Ascending aorta (tissue), 2 donors: ENCODE measurements at regions not wholly inside any gene's neighbourhood (a gene's known extent, or its start where the extent isn't known, plus 50 kb on each side); places are given as distances from the start of the nearest gene placed in this dataset.
"Not testable (repeated sequence)": the region's sequence is repeated elsewhere in the genome, so short reads cannot be mapped to it uniquely, and the experiment has no call there.

Source experiments
- DNase-seq, 2 donors: peaks; one replicate each; pipeline ENCODE4 v3.0.0-alpha.2; 2019; ENCODE audit warnings: low spot score in 2 of 2
- H3K27ac ChIP-seq, 2 donors: fragments of 200-600 bp; sonication (generic); one replicate each; pipeline ENCODE4 v1.5.1; 2016 to 2017; ENCODE audit warnings: mild to moderate bottlenecking in 1 of 2
- H3K27me3 ChIP-seq: fragments of 200-600 bp; sonication (generic); one replicate; pipeline ENCODE4 v1.5.1; 2017
- H3K36me3 ChIP-seq, 2 donors: fragments of 200-600 bp; sonication (generic); one replicate each; pipeline ENCODE4 v1.5.1; 2016
- H3K4me1 ChIP-seq, 2 donors: fragments of 200-600 bp; sonication (generic); one replicate each; pipeline ENCODE4 v1.5.1; 2016 to 2017; ENCODE audit warnings: mild to moderate bottlenecking in 1 of 2
- H3K4me3 ChIP-seq, 2 donors: fragments of 200-600 bp; sonication (generic); one replicate each; pipeline ENCODE4 v1.5.1; 2016 to 2017; ENCODE audit warnings: mild to moderate bottlenecking in 1 of 2
- H3K9me3 ChIP-seq, 2 donors: fragments of 200-600 bp; sonication (generic); one replicate each; pipeline ENCODE4 v1.5.1; 2016
- intact Hi-C: fragments of 100-400 bp; cut with DNase I; formaldehyde crosslinking; loops from one replicate; pipeline ENCODE4 v1.15.1; 2023
- TF ChIP-seq, protein P1 (sequence below), 3 experiments: fragments of 200-600 bp in 2 of 3; fragments of 450-650 bp in 1 of 3; sonication (generic) in 2 of 3; IDR thresholded peaks; one replicate each; pipeline ENCODE4 v1.5.1; 2016 to 2019; ENCODE audit warnings: antibody characterized with exemption in 3 of 3, mild to moderate bottlenecking in 1 of 3, moderate library complexity in 1 of 3

DNA sequence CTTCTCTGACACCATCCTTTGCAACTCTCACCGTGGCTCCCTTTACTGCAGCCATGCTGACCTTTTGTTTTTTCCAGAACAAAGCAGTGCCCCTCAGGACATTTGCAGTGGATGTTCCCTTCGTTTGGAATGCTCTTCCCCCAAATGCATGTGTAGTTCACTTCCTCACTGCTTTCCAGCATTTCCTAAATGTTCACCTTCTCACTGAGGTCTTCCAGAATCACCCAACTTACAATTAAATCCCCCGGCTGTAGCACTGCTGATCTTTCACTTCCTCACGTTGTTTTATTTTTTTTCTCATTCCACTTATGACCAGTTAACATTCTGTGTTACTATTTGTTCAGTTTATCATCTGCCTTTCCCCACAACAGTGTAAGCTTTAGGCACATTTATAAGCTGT is 73.1 kb downstream of the GASK1B start:
- TF ChIP-seq, protein P1, sequence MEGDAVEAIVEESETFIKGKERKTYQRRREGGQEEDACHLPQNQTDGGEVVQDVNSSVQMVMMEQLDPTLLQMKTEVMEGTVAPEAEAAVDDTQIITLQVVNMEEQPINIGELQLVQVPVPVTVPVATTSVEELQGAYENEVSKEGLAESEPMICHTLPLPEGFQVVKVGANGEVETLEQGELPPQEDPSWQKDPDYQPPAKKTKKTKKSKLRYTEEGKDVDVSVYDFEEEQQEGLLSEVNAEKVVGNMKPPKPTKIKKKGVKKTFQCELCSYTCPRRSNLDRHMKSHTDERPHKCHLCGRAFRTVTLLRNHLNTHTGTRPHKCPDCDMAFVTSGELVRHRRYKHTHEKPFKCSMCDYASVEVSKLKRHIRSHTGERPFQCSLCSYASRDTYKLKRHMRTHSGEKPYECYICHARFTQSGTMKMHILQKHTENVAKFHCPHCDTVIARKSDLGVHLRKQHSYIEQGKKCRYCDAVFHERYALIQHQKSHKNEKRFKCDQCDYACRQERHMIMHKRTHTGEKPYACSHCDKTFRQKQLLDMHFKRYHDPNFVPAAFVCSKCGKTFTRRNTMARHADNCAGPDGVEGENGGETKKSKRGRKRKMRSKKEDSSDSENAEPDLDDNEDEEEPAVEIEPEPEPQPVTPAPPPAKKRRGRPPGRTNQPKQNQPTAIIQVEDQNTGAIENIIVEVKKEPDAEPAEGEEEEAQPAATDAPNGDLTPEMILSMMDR (IDR thresholded peaks at IDR 0.05) = no peak
- H3K4me3 ChIP-seq = no peak overlapping the region
- no peak for DNase-seq
- H3K9me3 ChIP-seq = no peaks in the 10 kb centered on the region
- H3K4me1 ChIP-seq = peaks cover 0 to 2% of the 10 kb centered on the region in 2 donors
- H3K27me3 ChIP-seq = no peaks in the 10 kb centered on the region
- intact Hi-C loops = no loop called here
- H3K27ac ChIP-seq = no peak overlapping the region
- H3K36me3 ChIP-seq = no peaks in the 10 kb centered on the region

DNA sequence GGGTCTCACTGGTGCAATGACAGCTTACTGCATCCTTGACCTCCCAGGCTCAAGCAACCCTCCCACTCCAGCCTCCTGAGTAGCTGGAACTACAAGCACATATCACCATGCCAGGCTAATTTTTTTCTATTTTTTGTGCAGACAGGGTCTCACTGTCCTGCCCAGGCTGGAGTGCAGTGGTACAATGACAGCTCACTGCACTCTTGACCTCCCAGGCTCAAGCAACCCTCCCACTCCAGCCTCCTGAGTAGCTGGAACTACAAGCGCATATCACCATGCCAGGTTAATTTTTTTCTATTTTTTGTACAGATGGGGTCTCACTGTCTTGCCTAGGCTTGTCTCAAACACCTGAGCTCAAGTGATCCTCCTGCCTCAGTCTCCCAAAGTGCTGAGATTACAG is 74.0 kb downstream of the GASK1B start:
- Histone ChIP-seq H3K4me3 (no peak overlapping the region), H3K27me3 (no peaks in the 10 kb centered on the region), H3K27ac (no peak overlapping the region), H3K36me3 (no peaks in the 10 kb centered on the region), H3K9me3 (no peaks in the 10 kb centered on the region), H3K4me1 (peaks cover 0 to 2% of the 10 kb centered on the region in 2 donors)
- TF ChIP-seq, protein P1 (IDR thresholded peaks at IDR 0.05) = no peak
- intact Hi-C loops = no loop called here
- DNase-seq = no peak

DNA sequence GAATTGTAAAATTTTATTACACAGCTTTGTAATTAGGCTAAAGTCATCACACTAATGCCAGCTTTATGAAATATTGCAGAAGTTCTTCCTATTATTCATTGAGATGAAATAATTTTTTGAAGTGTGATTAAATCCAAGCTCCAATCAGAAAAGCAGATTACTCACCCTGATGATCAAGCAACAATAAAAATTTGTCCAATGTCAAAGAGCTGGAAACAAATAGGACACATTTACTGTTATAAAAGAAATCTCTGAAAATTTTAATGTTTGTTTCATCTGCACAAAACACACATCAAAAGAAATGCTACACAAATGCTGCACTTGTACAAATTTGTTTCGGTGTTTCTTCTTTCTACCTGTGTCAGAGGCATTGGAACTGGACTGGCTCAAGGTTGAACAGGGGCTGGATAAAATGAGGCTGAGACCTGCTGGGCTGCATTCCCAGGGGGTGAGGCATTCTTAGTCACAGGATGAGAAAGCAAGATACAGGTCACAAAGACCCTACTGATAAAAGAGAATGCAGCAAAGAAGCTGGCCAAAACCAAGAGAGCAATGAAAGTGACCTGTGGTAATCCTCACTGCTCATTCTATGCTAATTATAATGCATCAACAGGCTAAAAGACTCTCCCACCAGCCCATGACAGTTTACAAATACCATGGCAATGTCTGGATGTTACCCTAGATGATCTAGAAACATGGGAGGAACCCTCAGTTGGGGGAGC is 78.3 kb downstream of the GASK1B start:
- no peaks in the 10 kb centered on the region for H3K9me3 ChIP-seq
- DNase-seq = no peak
- no peak overlapping the region for H3K27ac ChIP-seq
- intact Hi-C loops = no loop called here
- no peak overlapping the region for H3K4me3 ChIP-seq
- H3K4me1 ChIP-seq = no peaks in the 10 kb centered on the region
- no peaks in the 10 kb centered on the region for H3K27me3 ChIP-seq
- TF ChIP-seq, protein P1 (IDR thresholded peaks at IDR 0.05) = no peak
- no peaks in the 10 kb centered on the region for H3K36me3 ChIP-seq

DNA sequence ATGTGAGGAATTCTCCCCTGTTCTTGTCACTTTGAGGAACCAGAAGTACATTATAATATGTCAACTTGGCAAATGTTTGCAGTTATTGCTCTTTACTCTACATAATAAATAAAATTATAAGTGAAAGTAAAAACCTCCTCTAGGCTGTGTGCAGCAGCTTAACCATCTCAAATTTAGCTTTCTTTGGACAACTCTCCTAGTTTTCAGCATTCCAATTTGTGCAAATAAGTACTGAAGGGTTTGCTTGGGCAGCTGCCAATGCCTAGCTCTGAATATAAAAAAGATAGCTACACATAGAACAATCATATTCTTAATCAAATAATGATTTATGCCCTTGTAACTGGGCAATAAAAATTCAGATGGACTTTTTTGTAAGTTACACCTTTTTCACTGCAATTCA is 82.5 kb downstream of the GASK1B start:
- Histone ChIP-seq H3K9me3 (no peaks in the 10 kb centered on the region), H3K4me1 (no peaks in the 10 kb centered on the region), H3K4me3 (peak overlapping the region; percentile 35 to 59), H3K27ac (peak overlapping the region; percentile 4 to 37), H3K27me3 (no peaks in the 10 kb centered on the region), H3K36me3 (no peaks in the 10 kb centered on the region)
- intact Hi-C loops = no loop called here
- TF ChIP-seq, protein P1 (IDR thresholded peaks at IDR 0.05) = no peak
- DNase-seq = no peak

DNA sequence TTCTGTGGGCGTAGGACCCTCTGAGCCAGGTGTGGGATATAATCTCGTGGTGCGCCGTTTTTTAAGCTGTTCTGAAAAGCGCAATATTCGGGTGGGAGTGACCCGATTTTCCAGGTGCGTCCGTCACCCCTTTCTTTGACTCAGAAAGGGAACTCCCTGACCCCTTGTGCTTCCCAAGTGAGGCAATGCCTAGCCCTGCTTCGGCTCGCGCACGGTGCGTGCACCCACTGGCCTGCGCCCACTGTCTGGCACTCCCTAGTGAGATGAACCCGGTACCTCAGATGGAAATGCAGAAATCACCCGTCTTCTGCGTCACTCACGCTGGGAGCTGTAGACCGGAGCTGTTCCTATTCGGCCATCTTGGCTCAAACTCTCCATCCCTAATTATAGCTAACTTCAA is 82.9 kb downstream of the GASK1B start:
- H3K36me3 ChIP-seq, H3K9me3 ChIP-seq, intact Hi-C loops, H3K27me3 ChIP-seq, DNase-seq, H3K4me1 ChIP-seq: not testable (repeated sequence)
- peak overlapping the region; percentile 35 to 59 for H3K4me3 ChIP-seq
- peak overlapping the region; percentile 4 to 37 for H3K27ac ChIP-seq

DNA sequence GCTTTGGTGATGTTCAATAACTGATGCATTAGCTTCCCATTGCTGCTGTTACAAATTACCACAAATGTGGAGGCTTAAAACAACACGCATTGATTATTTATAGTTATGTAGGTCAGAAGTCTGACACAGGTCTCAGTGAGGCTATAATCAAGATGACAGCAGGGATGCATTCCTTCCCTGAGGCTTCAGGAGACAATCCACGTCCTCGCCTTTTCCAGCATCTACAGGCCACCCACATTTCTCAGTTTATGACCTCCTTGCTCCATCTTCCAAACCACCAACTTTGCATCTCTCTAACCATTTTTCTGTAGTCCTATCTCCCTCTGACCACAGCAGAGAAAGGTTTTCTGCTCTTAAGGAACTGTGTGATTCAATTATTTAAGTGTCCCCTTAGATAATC is 92.5 kb downstream of the GASK1B start:
- H3K36me3 ChIP-seq = no peaks in the 10 kb centered on the region
- DNase-seq = no peak
- peaks cover 0 to 4% of the 10 kb centered on the region in 2 donors for H3K4me1 ChIP-seq
- H3K27ac ChIP-seq = no peak overlapping the region
- no peak overlapping the region for H3K4me3 ChIP-seq
- no peaks in the 10 kb centered on the region for H3K9me3 ChIP-seq
- TF ChIP-seq, protein P1 (IDR thresholded peaks at IDR 0.05) = no peak
- no peaks in the 10 kb centered on the region for H3K27me3 ChIP-seq
- intact Hi-C loops = no loop called here
